ENCODE measurements at regions not wholly inside any gene's neighbourhood (a gene's known extent, or its start where the extent isn't known, plus 50 kb on each side); places are given as distances from the start of the nearest gene placed in this dataset.

- Histone ChIP-seq H4K8ac (replicated peaks; ENCODE audit: insufficient read length, low read depth, low read length) (no peak overlapping the region), H3K56ac (ENCODE audit: insufficient read length, low read depth, low read length) (no peak overlapping the region), H2AK5ac (ENCODE audit: insufficient read length, low read length) (no peak overlapping the region), H3K14ac (ENCODE audit: insufficient read depth, low read length) (no peak overlapping the region), H4K91ac (ENCODE audit: insufficient read length, low read depth, low read length) (no peak overlapping the region), H3K4me2 (ENCODE audit: insufficient read depth, insufficient read length, low read length) (no peak overlapping the region), H3K79me1 (ENCODE audit: insufficient read depth, low read depth, low read length, poor library complexity, severe bottlenecking) (no peaks in the 10 kb centered on the region), H3K9ac (ENCODE audit: extremely low read depth, insufficient read length, low read length) (no peak overlapping the region), H2BK120ac (ENCODE audit: low read depth, low read length, poor library complexity, severe bottlenecking) (no peak overlapping the region), H3K4me1 (ENCODE audit: insufficient read depth, low read length) (peaks cover 1% of the 10 kb centered on the region; the same call in 1 of the 2 replicates), H3K27ac (ENCODE audit: insufficient read length, low read depth, low read length) (no peak overlapping the region), H3K4ac (ENCODE audit: low read depth, low read length) (no peak overlapping the region), H2BK12ac (ENCODE audit: insufficient read length, low read depth, low read length) (no peak overlapping the region), H3K23me2 (ENCODE audit: insufficient read length, low read depth, low read length, poor library complexity, severe bottlenecking) (no peaks in the 10 kb centered on the region), H3K27me3 (ENCODE audit: insufficient read depth, low read length) (no peaks in the 10 kb centered on the region), H2AFZ (ENCODE audit: low read length) (no peak overlapping the region), H4K20me1 (ENCODE audit: control insufficient read depth, insufficient read depth, insufficient read length) (no peaks in the 10 kb centered on the region), H3K23ac (ENCODE audit: insufficient read length, low read depth, low read length) (no peak overlapping the region), H3T11ph (ENCODE audit: low read length) (no peak overlapping the region), H3K18ac (ENCODE audit: insufficient read length, low read depth, low read length) (no peak overlapping the region), H2BK15ac (ENCODE audit: low read depth, low read length) (no peak overlapping the region), H3K9me3 (ENCODE audit: control insufficient read depth, low read depth, low read length) (no peaks in the 10 kb centered on the region), H4K5ac (ENCODE audit: insufficient read length, low read depth, low read length) (no peak overlapping the region), H2BK5ac (ENCODE audit: insufficient read length, low read length) (no peak overlapping the region), H3K79me2 (ENCODE audit: insufficient read depth, low read length) (no peaks in the 10 kb centered on the region), H2BK20ac (ENCODE audit: low read depth, low read length, poor library complexity, severe bottlenecking) (no peak overlapping the region)
- no peaks in the 10 kb centered on the region for H3K27me3 Mint-ChIP-seq (ENCODE audit: low read depth)
- H3K9me3 Mint-ChIP-seq, result no peaks in the 10 kb centered on the region
- H3K4me1 Mint-ChIP-seq, result peaks cover 0 to 7% of the 10 kb centered on the region in 2 experiments; a peak in 2 of 4 replicates
- no peak for DNase-seq
- no peak for TF ChIP-seq CTCF (conservative IDR thresholded peaks at IDR 0.05)
- H3K27ac Mint-ChIP-seq, result no peak overlapping the region; a peak in 1 of 7 replicates
- WGBS (ENCODE audit: extremely low coverage, insufficient read length, low lambda C conversion rate), result no CpG with 5 or more reads among the region's 6 CpGs
- H3K4me3 Mint-ChIP-seq, result no peak overlapping the region
- no peaks in the 10 kb centered on the region; a peak in 1 of 7 replicates for H3K36me3 Mint-ChIP-seq (ENCODE audit: insufficient read depth in 1 of 3, low read depth in 3 of 3)
Measured at GRCh38 chr1:67634396-67634935, 50.5 kb upstream of the GADD45A start.

All from H9 (cell line).